ENCODE measurements at regions not wholly inside any gene's neighbourhood (a gene's known extent, or its start where the extent isn't known, plus 50 kb on each side); places are given as distances from the start of the nearest gene placed in this dataset.

DNA sequence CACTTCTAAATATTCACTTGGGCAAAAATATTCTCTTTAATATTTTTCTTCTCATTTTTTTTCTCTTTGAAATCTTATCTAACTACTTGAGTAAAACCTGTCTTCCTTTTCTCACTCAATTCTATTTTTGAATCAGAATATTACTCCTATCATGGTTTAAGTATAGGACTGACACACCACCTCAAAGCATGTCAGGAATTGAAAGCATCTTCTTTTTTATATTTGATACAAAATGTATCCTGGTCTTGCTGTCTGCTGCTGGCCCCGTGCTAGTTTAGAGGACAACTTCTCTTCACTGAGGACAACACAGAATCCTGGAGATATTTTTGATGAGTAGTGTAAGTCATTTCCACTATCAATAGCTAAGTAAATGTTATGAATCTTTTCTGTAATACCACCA, 383.6 kb downstream of the GADD45G start:
- no peak for DNase-seq (ENCODE audit: low read depth in 2 of 2, low spot score in 1 of 2)

DNA sequence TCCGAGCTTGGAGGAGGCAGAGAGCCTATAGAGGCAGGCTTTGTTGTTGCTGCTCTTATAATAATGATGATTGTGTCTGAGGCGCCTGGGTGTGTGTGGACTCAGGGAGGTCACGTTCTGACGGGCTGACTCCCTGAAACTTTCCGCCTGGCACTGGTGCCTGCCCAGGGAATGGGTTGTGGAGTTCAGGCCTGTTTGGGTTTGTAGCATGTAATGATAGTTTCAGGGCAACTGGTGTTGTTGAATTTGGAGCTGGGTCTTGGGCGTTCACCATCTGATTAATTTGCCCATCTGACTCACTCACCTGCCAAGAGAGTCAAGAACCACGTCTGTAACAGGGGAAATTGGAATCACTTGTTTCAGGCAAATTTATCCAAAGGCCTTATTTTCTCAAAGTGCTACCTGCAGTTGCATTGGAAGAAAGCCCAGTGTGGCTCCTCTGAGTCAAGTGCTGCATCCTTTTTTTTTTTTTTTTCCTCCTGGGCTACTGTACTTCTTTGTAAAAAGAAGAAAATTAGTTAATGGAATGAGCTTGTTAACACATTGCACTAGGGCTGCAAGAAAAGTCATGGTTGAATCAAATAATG, 386.5 kb downstream of the GADD45G start:
- no peak for DNase-seq (ENCODE audit: low read depth in 2 of 2, low spot score in 1 of 2)

DNA sequence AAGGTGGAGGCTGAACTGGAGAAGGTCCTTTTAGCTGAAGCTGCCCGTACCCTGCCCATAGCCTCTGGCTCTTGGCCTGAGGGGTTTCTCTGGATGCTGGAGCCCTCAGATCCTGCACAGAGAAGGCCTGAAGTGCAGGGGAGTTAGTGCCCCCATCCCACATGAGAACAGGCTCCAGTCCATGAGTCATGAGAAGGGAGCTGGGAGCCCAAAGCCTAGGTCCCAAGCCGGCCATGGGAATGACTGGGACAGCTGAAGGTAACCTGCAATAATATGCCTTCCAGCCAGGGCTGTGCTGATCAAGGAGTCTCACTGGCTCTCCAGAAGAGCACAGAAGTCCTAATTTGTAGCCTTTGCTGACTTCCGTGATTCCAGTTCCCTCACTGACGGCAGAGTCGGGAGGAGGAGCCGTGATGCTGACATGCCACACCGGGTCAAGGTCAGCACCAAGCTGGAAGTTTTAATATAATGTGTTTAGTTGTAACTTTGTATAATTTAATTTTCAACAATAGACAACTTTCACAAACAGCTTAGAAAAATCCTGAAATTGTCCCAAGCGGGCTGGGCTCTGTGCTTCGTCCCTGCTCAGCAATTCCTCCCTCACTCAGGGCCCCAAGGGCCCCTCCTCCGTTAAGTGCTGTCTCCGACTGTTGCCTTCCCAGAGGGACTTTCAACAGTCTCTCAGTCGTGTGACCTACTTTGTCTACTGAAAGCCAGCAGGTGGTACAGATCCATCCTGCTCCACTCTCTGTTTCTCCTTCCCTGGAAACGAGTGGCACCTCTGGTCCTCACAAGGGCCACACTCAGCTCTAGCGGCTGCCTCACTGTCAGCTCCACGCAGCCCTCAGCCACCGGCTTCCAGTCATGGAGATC, 387.8 kb downstream of the GADD45G start:
- DNase-seq (ENCODE audit: low read depth in 2 of 2, low spot score in 1 of 2), result no peak

DNA sequence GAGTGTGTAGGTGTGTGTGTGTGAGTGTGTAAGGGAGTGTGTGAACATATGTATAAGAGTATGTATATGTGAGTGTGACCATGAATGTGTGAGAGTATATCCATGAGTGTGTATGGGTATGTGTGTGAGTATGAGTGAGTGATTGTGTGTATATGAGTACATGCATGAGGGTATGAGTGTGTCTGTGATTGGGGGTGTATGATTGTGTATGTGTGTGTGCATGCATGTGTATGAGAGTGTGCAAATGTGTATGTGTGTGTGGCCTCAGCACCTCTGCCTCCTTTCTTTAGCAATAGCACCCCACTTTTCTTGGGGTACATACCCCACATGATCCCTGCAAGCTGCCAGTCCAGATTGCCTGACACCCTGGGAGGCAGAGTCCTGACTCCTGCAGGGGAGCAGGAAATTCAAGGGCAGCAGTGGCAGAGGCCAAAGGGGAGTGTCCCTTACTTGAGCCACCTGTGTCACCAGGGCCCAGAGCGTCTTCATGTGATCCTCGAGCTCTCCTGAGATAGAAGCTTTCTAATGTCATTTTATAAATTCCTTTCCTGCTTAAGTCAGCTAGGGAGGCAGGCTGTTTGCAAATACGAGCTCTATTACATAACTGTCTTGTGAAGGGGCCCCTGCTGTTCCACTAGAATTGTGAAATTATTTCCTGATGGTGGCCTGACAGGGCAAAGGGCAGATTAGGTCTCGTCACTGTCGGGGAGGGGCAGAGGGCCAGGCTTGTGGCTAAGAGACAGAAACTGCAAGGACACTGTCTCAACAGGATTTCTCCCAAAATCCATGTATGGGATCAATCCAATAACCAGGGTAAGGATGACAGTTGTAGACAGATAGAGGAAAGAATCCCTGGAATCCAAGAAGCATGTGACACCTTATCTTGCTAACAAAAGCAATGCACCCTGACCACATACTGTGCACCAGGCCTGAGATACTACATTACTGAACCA, 389.1 kb downstream of the GADD45G start:
- no peak for DNase-seq (ENCODE audit: low read depth in 2 of 2, low spot score in 1 of 2)

DNA sequence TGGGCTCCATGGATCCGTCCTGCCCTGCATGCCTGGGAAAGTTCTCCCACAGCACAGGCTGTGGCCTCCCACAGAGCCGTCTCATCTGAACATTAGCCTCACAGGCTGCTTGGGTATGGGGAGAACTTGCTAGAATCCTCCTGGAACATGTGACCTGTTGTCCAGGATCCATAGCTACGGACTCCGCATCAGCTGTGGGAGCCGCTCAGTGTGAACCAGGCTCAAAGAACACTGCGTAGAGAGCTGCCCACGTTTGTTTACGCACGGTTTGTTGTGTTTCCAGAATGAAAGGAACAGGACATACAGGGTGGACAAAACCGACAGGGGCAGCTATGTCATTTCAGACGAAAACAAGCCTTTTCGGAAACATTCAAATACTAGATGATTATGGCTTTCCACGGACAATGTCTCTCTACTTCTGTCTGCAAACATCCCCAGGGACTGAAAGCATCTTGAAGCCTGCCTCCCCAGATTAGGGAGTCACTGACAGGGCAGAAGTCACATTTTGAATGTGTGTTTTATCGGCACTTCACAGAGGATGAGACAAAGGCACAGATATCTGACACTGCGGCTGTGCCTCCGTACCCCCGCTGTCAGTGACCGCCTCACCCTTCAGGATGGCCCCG, 390.3 kb downstream of the GADD45G start:
- no peak for DNase-seq (ENCODE audit: low read depth in 2 of 2, low spot score in 1 of 2)

DNA sequence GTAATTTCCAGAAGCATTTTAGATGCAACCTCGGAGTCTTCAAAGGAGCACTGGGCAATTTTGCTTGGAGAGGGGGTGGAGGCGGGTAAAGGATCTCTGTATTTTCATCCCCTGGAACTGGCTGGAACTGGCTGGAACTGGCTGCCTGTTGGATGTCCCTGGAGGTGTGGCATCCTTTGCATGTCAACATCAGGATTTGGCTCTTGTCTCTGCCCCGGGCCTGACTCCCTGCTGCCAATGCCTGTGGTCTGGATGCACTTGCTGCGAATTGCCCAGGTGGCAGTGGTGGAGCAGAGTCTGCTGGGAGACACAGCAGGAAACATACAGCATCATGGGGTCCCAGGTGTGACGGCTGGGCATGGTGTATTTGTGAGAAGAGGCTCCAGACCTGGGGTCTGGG, 391.3 kb downstream of the GADD45G start:
- no peak for DNase-seq (ENCODE audit: low read depth in 2 of 2, low spot score in 1 of 2)

DNA sequence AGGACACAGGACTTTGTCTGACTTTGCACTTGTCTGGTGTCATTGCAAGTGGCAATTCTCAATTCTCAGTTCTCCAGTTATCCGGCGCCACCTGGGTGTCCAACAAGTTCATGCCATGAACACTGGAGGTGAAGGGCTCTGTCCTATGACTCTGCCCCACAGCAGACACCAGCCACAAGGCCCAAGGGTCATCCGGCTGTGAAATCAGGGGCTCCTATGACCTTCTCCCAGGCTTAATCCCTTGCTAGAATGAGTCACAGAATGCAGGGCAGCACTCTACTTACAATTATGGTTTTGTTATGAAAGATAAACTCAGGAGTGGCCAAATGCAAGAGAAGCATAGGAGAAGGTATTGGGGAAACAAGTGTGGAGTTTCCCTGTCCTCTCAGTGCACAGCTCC, 392.0 kb downstream of the GADD45G start:
- no peak for DNase-seq (ENCODE audit: low read depth in 2 of 2, low spot score in 1 of 2)

DNA sequence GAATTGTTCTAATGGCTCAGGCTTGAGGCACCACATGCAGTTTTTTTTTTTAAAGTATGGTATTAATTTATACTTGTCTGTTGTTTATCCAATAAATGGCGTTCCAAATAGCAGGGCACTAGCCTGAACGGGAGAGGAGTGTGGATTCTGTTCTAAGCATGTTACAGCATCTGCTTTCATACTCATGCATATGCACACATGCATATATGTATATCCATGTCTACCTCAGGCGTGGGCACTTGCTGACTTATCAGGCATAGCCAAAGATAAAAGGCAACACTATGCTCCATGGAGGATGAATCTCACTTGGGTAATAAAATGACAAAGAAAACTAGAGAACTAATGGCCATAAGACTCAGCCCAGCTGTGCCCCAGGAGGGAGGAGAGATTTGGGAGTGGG, 393.8 kb downstream of the GADD45G start:
- DNase-seq (ENCODE audit: low read depth in 2 of 2, low spot score in 1 of 2), result no peak

DNA sequence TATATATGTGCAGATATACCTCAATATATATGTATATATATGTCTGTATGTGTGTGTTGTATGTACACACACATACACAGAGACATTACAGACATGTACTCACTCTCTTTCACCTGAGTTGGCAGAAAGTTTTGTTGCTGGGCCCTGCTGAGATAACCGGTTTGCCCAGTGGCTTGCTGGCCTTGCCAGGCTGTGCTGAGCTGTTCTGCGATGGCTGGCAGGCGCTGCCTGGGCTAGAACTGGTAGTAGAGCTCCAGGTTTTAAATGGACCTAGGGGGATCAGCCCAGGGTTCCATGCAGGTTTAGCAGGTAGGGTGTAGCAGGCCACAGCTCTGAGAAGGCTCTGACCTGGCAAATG, 394.3 kb downstream of the GADD45G start:
- no peak for DNase-seq (ENCODE audit: low read depth in 2 of 2, low spot score in 1 of 2)

DNA sequence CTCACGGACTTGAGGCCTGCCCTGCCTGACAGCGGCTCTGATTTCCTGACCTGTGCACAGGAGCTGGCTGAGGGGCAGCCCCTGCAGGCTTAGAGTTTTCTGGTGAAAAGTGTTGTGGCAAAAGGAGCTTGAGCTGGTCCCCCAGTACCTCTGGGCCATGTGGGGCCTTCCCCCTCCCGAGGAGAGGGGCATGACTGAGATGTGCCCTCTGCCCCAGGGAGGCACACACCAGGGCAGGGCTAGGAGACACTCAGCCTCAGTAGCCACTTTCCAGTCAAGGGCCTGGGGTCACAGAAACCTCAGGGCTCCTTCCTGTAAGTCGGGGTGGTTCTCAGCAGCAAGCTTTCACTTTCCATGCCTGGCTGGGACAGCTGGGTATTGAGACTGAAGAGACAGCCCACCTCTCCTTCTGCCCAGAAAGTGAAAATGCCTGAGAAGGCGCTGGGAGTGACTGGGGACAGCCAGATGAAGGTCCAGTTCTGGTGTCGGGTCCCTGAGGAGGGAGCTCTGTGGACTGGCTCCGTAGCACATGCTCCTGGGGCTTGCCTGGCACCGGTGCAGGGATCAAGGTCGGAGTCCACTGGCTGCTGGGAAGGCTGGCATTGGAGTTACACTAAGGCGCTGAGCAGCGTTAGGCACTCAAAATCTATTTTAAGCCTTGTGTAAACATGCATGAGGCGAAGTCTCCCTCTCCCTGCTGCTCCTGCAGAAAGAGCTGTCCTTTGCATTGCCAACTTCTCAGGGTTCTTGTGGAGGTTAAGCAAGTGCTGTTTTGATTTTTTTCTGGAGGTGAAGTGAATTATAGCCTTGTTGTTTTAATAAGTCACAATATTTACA, 394.9 kb downstream of the GADD45G start:
- DNase-seq (ENCODE audit: low read depth in 2 of 2, low spot score in 1 of 2), result peak in 1 of 2 donors; percentile 10

DNA sequence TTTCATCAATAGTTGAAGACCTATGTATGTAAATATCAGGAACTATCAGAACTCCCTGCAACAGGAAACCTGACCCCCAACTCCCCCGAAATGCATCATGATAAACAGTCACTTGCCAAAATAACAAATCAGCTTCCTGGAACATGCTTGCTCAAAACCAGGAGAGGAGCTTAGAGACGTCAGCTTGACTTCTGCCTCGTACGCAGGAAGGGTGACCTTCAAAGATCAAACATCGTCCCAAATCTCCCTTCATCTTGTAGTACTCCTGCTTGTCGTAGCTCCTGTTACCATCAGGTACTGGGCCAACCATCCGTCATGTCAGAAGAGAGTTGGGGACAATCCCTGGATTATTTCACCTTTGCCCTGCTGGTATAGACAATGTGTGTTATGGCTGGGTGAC, 396.1 kb downstream of the GADD45G start:
- DNase-seq (ENCODE audit: low read depth in 2 of 2, low spot score in 1 of 2), result no peak

DNA sequence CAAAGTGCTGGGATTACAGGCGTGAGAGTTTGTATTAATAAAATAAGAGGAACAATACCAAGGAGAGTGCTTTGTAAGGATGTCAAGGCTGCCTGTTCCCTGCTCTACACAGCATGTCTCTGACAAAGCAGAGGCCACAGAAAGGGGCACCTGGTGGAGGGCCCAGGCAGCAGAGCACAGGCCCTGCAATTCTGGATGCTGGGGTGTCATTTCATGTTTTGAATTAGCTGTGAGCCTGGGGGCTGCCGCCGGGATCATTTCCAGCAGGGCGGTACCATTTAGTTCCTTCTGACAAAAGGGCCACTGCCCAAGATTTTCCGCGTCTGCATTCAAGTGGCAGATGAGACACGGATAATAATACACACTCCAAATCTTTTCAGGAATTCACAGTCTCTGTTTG, 396.9 kb downstream of the GADD45G start:
- no peak for DNase-seq (ENCODE audit: low read depth in 2 of 2, low spot score in 1 of 2)

DNA sequence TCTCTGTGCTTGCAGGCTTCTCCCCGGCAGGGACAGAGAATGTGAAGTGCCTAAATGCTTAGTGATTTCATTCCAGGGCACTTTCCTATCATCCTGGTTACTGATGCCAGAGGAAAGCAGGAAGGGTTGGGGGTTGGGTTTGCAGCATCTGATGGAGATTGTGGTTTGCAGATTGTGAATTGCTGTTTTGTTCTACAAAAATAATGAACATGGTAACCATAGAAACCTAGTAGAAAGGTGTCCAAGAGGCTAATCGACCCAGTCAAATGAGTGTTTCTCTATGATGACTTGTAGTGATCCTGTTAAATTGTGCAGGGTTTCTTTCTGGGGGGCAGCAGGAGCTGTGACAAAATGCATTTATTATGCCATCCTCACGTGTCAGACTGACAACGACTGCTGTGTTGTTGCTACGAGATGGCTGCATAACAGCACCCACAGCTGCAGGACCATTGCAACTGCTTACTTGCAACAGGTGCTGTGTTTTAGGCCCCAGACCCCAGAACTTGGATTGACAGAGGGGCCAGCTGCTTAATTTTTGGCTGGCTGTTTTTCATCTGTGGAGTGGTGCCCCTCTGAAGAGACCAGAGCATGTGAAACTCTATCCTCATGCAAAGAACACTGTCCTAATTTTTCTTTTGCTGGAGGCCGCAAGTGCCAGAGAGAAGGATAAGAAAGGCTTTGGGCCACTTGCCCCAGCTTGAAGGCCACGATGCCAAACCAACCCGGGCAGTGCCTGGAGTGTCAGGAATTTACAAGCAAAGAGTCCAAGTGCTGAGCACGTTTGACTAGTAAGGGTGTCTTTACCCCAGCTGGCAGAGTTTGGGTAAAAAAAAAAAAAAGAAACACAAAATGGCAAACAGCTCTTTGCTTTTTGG, 397.8 kb downstream of the GADD45G start:
- DNase-seq (ENCODE audit: low read depth in 2 of 2, low spot score in 1 of 2), result no peak

DNA sequence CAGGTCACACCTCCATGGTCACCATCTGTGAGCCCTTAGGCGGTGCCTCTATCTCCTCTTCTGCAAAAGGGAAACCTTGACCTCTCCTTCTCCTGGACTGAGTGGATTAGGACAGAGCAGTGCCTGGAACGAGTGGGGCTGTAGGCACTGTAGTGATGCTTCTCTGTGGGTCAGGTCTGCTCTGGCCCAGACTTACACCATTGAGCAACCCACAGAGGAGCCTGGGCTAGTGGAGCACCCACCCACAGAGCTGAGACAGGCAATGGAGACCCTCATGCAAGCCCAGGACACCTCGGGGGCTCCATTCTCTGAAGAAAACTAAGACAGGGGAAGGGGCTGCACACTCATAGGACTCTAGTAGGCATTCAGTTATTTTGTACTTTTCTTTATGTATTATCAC, 400.6 kb downstream of the GADD45G start:
- DNase-seq (ENCODE audit: low read depth in 2 of 2, low spot score in 1 of 2), result no peak

DNA sequence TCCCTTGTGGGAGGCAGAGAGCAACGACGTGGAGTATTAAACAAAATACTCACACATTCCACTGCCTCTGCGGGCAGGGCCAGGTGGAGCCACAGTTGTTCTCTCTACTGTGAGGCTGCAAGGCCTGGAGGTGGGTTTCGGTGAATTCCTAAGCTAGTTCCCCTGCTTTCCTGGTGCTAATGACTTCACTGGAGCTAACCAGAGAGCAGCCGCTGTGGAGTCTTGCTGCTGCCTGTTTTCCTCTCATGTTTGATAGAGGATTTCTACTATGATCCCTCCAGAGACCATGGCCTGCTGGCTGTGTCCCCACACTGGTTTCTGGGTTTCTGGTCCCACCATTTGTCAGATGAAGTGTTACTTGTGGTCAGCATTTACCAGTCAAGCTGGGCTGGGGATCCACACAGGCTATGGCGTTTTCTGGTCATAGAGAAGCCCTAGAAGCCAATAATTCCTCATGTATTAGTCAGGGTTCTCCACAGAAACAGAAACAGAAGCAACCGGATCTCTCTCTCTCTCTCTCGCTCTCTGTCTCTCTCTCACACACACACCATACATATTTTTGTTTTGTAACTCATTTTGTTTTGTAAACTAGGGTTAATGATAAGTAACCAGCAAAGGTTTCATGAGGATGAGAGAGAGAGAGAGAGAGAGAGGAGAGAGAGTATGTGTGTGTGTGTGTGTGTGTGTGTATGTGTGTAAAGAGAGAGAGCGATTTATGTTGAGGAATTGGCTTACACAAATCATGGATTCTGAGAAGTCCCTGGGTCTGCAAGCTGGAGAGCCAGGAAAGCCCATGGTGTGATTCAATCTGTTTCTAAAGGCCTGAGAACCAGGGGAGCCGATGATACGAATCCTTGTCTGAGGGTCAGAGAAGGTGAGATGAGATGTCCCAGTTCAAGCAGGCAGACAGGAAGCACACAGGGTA, 403.0 kb downstream of the GADD45G start:
- DNase-seq (ENCODE audit: low read depth in 2 of 2, low spot score in 1 of 2), result no peak

DNA sequence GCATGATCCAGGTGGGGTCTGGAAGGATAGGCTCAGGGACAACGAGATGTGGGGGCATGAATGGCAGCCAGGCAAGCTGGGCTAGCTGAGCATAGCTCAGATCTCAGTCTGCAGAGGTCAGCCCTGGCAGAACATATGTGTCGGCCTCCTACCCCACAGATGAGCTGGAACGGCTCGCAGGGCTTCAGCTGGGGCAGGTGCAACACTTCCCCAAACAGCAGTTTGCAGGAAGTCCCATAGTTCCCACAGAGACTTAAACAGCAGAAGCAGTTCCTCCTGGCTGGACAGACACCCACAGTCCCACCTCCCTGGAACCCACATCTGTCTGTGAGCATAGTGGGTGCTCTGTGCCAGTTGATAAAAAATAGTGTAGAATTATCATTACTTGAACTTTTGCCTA, 404.6 kb downstream of the GADD45G start:
- DNase-seq (ENCODE audit: low read depth in 2 of 2, low spot score in 1 of 2), result no peak

DNA sequence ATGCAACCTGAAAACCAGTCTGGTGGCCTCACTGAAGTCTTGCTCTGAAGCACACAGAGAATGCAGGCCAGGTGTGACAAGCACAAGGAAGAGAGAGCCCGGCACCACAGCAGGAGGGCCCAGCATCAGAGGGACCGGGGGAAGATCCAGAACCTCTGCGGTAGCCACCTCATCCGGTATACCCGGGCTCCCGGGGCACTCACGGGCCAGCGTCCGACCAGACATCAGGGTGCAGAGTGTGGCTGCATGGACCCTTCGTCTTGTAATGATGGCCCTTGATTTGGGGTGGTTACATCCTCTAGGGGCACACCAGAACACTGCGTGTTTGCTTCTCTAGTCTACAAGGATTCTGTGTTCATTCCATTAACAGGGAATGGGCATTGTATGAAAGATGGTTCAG, 406.0 kb downstream of the GADD45G start:
- no peak for DNase-seq (ENCODE audit: low read depth in 2 of 2, low spot score in 1 of 2)

DNA sequence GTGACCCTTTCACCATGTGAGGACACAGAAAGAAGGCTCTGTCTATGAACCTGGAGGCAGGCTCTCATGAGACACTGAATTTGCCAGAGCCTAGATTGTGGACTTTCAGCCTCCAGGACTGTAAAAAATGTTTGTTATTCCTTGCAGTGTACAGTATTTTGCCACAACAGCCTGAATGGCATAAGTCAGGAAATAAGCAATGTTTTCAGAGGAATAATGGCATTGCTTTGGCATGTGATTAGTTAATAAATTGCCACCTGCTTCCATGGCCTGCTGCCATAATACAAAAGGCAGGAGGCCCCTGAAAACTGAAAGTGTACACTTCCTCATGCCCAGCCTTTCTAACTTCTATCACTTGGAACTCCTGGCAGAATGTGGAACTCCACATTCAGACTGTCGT, 408.1 kb downstream of the GADD45G start:
- DNase-seq (ENCODE audit: low read depth in 2 of 2, low spot score in 1 of 2), result no peak

Measured in stimulated activated CD8-positive, alpha-beta memory T cell treated with anti-CD3 and anti-CD28 coated beads, Interleukin-4, amount 100 ng/mL, for 1 hour (primary cell).